Transverse colon (tissue), 4 donors: ENCODE measurements at regions not wholly inside any gene's neighbourhood (a gene's known extent, or its start where the extent isn't known, plus 50 kb on each side); places are given as distances from the start of the nearest gene placed in this dataset.

ENCODE experiments used
- DNase-seq: peaks from one replicate; pipeline ENCODE4 v3.0.0-alpha.2; 2019
- H3K27ac ChIP-seq, 4 donors: fragments of 200-600 bp; sonication (generic); 2 replicates each; pipeline ENCODE4 v1.5.1; 2016 to 2018; ENCODE audit warnings: inconsistent platforms in 4 of 4
- H3K27me3 ChIP-seq: fragments of 200-600 bp; sonication (generic); 2 replicates; pipeline ENCODE4 v1.5.1; 2017; ENCODE audit warnings: inconsistent platforms
- H3K36me3 ChIP-seq, 4 donors: fragments of 200-600 bp; sonication (generic); 2 replicates each; pipeline ENCODE4 v1.5.1; 2017 to 2019; ENCODE audit warnings: inconsistent platforms in 4 of 4
- H3K4me1 ChIP-seq, 4 donors: fragments of 200-600 bp; sonication (generic); 2 replicates each; pipeline ENCODE4 v1.5.1; 2017 to 2020; ENCODE audit warnings: inconsistent platforms in 4 of 4
- H3K4me3 ChIP-seq, 4 donors: fragments of 200-600 bp; sonication (generic); 1 replicate in 1 of 4; 2 replicates in 3 of 4; pipeline versions ENCODE4 v1.5.1 to v1.6.1; 2017 to 2019; ENCODE audit warnings: inconsistent platforms in 4 of 4
- H3K9me3 ChIP-seq, 2 donors: fragments of 200-600 bp; sonication (generic); 2 replicates each; pipeline ENCODE4 v1.5.1; 2017 to 2019; ENCODE audit warnings: inconsistent platforms in 2 of 2
- EP300 ChIP-seq: sonication (generic); formaldehyde crosslinking; IDR thresholded peaks from one replicate; pipeline ENCODE4 v1.6.1; 2017; ENCODE audit warnings: antibody characterized with exemption, low read depth
- POLR2A ChIP-seq: fragments of 450-650 bp; IDR thresholded peaks from one replicate; pipeline ENCODE4 v1.6.1; 2016; ENCODE audit warnings: antibody characterized with exemption, mild to moderate bottlenecking, moderate library complexity
- POLR2AphosphoS5 ChIP-seq, 3 donors: sonication (generic); formaldehyde crosslinking; IDR thresholded peaks; one replicate each; pipeline ENCODE4 v1.6.1; 2016; ENCODE audit warnings: antibody characterized with exemption in 3 of 3
- WGBS, 2 donors: methylation state at CpG; one replicate each; pipeline ENCODE4 v1.1.5; 2018; ENCODE audit warnings: low coverage in 1 of 2; 5-methylcytosine and 5-hydroxymethylcytosine counted together
- in situ Hi-C, 4 donors: fragments of 200-750 bp; cut with MboI; loops; one replicate each; pipeline versions ENCODE4 v1.15.0 to v1.15.1; 2017; ENCODE audit warnings: low sequenced_read_pairs in 3 of 4, low pct_ligation_motif_present in 1 of 4, low pct_unique_long_range_greater_than_20kb in 1 of 4
- intact Hi-C: fragments of 100-400 bp; cut with DNase I; formaldehyde crosslinking; loops from one replicate; pipeline ENCODE4 v1.15.1; 2023; ENCODE audit warnings: low total_unique reads
- TF ChIP-seq, protein P1 (sequence below), 5 experiments: fragments of 200-600 bp in 3 of 5; fragments of 450-650 bp in 2 of 5; sonication (generic) in 3 of 5; IDR thresholded peaks; 1 replicate in 2 of 5; 2 replicates in 3 of 5; pipeline ENCODE4 v1.5.1; 2016 to 2017; ENCODE audit warnings: antibody characterized with exemption in 5 of 5, inconsistent platforms in 3 of 5, mild to moderate bottlenecking in 2 of 5, moderate library complexity in 1 of 5

DNA sequence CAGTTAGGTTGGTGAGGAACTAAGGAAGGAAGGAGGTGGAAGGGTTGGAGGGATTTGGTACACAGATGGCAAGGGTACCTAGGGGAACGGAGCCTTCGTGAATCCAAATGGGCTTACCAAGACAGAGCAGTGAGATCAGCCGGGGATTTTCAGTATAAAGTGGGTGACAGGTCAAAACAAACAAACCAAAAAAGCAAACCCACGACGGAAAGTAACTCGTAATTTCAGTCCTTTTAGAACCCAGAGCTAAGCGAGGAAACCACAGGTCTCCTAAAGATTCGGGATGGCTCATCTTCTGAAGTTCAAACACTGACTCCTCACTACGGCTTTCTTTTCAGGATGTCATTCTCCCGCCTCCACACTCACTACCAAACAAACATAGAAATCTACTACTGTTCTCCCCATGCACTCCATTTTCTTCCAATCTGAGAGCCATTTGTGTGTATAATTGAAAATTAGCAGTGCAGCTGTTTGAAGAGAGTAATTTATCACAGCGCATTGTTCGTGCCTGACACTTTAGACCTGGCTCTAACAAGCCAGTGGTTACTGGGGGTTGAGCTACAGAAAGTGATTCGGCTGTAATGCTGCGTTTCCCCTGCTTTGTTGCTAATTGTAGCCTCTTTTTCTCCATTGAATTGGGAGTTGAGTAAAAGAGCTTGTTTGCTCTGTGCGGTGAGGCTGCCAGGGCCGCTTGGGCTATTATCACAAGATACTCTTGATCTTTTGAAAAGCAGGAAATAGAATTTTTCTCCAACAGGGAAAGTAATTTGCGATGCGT is 64.7 kb upstream of the CCDC39 start:
- DNase-seq: no peak
- Histone ChIP-seq H3K4me1 (no peaks in the 10 kb centered on the region), H3K27ac (no peak overlapping the region), H3K27me3 (no peaks in the 10 kb centered on the region), H3K4me3 (no peak overlapping the region), H3K36me3 (no peaks in the 10 kb centered on the region), H3K9me3 (no peaks in the 10 kb centered on the region)
- WGBS, 2 donors: 44 to 56% methylated on average over 18 of the region's 18 CpGs
- TF ChIP-seq POLR2AphosphoS5 (IDR thresholded peaks at IDR 0.05): no peak
- TF ChIP-seq, protein P1, sequence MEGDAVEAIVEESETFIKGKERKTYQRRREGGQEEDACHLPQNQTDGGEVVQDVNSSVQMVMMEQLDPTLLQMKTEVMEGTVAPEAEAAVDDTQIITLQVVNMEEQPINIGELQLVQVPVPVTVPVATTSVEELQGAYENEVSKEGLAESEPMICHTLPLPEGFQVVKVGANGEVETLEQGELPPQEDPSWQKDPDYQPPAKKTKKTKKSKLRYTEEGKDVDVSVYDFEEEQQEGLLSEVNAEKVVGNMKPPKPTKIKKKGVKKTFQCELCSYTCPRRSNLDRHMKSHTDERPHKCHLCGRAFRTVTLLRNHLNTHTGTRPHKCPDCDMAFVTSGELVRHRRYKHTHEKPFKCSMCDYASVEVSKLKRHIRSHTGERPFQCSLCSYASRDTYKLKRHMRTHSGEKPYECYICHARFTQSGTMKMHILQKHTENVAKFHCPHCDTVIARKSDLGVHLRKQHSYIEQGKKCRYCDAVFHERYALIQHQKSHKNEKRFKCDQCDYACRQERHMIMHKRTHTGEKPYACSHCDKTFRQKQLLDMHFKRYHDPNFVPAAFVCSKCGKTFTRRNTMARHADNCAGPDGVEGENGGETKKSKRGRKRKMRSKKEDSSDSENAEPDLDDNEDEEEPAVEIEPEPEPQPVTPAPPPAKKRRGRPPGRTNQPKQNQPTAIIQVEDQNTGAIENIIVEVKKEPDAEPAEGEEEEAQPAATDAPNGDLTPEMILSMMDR (IDR thresholded peaks at IDR 0.05): no peak
- TF ChIP-seq EP300: no peak
- no peak for TF ChIP-seq POLR2A
- in situ Hi-C loops: no loop called here
- intact Hi-C loops: no loop called here

DNA sequence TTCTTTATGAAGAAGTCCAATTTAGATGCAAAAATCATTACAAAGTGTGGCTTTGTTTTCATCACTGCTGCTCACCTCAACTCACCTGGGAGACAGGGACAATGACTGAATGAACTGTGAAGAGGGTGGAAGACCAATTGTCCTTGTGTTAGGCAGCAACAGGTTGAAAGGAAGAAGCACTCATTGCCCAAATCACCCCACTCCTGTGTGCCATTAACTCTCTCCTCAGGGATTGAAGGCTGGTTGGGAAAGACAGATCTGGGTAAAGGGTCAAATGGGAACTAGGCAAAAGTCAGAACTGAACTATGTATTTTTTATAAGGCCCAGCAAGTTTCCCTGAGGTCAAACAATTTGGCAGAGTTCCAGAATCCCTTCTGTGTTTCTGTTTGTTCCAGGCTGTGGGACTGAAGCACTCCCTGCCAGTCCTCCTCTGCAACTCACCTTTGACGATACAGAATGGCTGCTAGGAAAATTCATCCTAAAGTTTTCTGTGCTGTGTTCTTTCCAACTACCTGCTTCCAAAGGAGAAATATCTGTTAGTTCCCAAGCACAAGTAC is 68.6 kb upstream of the CCDC39 start:
- no peaks in the 10 kb centered on the region for H3K9me3 ChIP-seq
- intact Hi-C loops (no loop called here), in situ Hi-C loops (no loop called here)
- TF ChIP-seq POLR2AphosphoS5 (IDR thresholded peaks at IDR 0.05): no peak
- no peak for TF ChIP-seq EP300
- TF ChIP-seq POLR2A: no peak
- TF ChIP-seq, protein P1 (IDR thresholded peaks at IDR 0.05): no peak
- no peak overlapping the region for H3K4me3 ChIP-seq
- no peaks in the 10 kb centered on the region for H3K36me3 ChIP-seq
- H3K27me3 ChIP-seq: no peaks in the 10 kb centered on the region
- 13 to 17% methylated on average over 1 of the region's 1 CpG for WGBS, 2 donors
- no peak for DNase-seq
- H3K4me1 ChIP-seq: no peaks in the 10 kb centered on the region
- no peak overlapping the region for H3K27ac ChIP-seq

DNA sequence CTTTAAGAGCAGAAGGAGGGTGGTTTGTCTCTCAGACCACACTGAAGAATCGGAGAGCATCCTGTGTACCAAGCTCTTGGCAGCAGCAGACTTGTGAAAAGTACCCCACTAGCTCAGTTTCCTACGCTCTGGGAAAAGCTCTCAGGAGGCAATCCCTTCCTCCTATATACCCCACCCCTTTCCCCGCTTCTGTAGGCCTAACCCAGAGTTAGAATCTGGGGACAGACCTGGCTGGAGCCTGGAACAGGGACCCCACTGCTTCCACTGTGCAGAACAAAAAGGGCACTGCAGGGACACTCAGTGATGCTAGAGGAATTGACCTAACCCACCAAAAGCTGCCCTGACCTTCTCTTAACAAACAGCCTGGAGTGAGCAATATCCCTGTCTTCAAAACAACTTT is 70.0 kb upstream of the CCDC39 start:
- H3K9me3 ChIP-seq: no peaks in the 10 kb centered on the region
- in situ Hi-C loops: no loop called here
- TF ChIP-seq POLR2A (no peak), POLR2AphosphoS5 (IDR thresholded peaks at IDR 0.05) (no peak), EP300 (no peak)
- TF ChIP-seq, protein P1 (IDR thresholded peaks at IDR 0.05): no peak
- no peaks in the 10 kb centered on the region for H3K27me3 ChIP-seq
- no peak for DNase-seq
- intact Hi-C loops: no loop called here
- no peak overlapping the region for H3K4me3 ChIP-seq
- no peak overlapping the region for H3K27ac ChIP-seq
- 52% methylated on average over 3 of the region's 3 CpGs; no CpG with 5 or more reads in 1 of the 2 donors for WGBS, 2 donors
- H3K4me1 ChIP-seq: no peaks in the 10 kb centered on the region
- H3K36me3 ChIP-seq: no peaks in the 10 kb centered on the region

DNA sequence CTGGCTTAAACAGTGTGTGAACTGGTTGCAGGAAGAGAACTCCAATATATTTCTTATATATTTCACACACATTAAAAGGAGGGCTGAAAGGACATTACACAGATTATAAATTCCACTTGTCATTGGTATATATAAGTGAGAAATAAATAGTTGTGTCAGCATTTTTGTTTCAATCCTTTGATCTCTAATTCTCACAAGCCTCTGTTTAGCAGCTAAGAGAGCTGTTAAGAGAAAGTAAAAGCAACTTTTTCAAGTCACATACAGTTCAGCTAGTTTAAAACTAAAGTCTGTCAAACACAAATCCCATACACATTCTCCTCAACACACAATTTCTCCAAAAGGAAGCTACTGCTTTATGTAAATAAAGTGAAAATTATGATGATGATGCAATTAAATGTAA is 70.5 kb upstream of the CCDC39 start:
- no peaks in the 10 kb centered on the region for H3K9me3 ChIP-seq
- H3K4me1 ChIP-seq: no peaks in the 10 kb centered on the region
- intact Hi-C loops: no loop called here
- H3K36me3 ChIP-seq: no peaks in the 10 kb centered on the region
- H3K27ac ChIP-seq: no peak overlapping the region
- in situ Hi-C loops: no loop called here
- TF ChIP-seq POLR2A: no peak
- TF ChIP-seq, protein P1 (IDR thresholded peaks at IDR 0.05): no peak
- no peak for TF ChIP-seq EP300
- TF ChIP-seq POLR2AphosphoS5 (IDR thresholded peaks at IDR 0.05): no peak
- H3K4me3 ChIP-seq: no peak overlapping the region
- no peak for DNase-seq
- no peaks in the 10 kb centered on the region for H3K27me3 ChIP-seq
